WERI-Rb-1 (cell line): ENCODE measurements at regions not wholly inside any gene's neighbourhood (a gene's known extent, or its start where the extent isn't known, plus 50 kb on each side); places are given as distances from the start of the nearest gene placed in this dataset.

Source experiments
- DNase-seq: peaks from one replicate; pipeline ENCODE4 v3.0.0-alpha.2; 2020
- H3K27ac ChIP-seq: fragments of 250-450 bp; sonication (Bioruptor Pico); 2 replicates; pipeline ENCODE4 v1.5.1; 2020; ENCODE audit warnings: mild to moderate bottlenecking, moderate library complexity
- H3K27me3 ChIP-seq: fragments of 250-450 bp; sonication (Bioruptor Pico); 2 replicates; pipeline ENCODE4 v1.5.1; 2021; ENCODE audit warnings: mild to moderate bottlenecking, low read depth, moderate library complexity; ENCODE audit not compliant: insufficient read depth, severe bottlenecking
- H3K36me3 ChIP-seq: fragments of 250-450 bp; sonication (Bioruptor Pico); 2 replicates; pipeline ENCODE4 v1.5.1; 2020; ENCODE audit warnings: mild to moderate bottlenecking, moderate library complexity
- H3K4me3 ChIP-seq: 2 replicates; pipeline ENCODE4 v1.5.1; 2011; ENCODE audit warnings: low read depth, mild to moderate bottlenecking, control low read depth, low read length
- H3K9me3 ChIP-seq: fragments of 250-450 bp; sonication (Bioruptor Pico); 2 replicates; pipeline ENCODE4 v1.5.1; 2021; ENCODE audit warnings: mild to moderate bottlenecking, moderate library complexity; ENCODE audit not compliant: severe bottlenecking
- TF ChIP-seq, protein P1 (sequence below): IDR thresholded peaks from 2 replicates; pipeline ENCODE4 v1.5.1; 2011; ENCODE audit warnings: low read depth, mild to moderate bottlenecking, control low read depth, inconsistent platforms, low read length

DNA sequence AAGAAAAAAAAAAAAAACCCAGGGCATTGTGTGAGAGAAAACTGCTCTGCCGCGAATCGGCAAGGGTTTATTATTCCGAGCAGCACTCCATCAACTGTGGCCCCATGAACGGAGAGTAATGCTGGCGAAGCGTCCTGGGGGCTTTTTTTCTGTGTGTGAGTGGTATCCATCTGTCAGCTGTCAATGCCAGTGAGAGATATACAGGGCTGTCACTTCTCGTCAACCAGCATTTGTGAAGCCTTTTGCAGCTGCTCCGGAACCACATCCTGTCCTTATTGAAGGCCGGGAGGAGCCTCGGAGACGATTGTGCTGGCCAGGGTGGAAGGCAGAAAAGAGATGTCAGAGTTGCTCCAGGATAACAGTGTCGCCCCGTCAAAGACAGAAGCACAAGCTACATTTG lies 356.9 kb upstream of the SMIM21 start:
- H3K9me3 ChIP-seq = peaks cover 2% of the 10 kb centered on the region
- no peaks in the 10 kb centered on the region for H3K36me3 ChIP-seq
- DNase-seq = peak; percentile 77
- peak overlapping the region; percentile 45 for H3K4me3 ChIP-seq
- TF ChIP-seq, protein P1, sequence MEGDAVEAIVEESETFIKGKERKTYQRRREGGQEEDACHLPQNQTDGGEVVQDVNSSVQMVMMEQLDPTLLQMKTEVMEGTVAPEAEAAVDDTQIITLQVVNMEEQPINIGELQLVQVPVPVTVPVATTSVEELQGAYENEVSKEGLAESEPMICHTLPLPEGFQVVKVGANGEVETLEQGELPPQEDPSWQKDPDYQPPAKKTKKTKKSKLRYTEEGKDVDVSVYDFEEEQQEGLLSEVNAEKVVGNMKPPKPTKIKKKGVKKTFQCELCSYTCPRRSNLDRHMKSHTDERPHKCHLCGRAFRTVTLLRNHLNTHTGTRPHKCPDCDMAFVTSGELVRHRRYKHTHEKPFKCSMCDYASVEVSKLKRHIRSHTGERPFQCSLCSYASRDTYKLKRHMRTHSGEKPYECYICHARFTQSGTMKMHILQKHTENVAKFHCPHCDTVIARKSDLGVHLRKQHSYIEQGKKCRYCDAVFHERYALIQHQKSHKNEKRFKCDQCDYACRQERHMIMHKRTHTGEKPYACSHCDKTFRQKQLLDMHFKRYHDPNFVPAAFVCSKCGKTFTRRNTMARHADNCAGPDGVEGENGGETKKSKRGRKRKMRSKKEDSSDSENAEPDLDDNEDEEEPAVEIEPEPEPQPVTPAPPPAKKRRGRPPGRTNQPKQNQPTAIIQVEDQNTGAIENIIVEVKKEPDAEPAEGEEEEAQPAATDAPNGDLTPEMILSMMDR = no peak
- peak overlapping the region; percentile 90 for H3K27ac ChIP-seq
- H3K27me3 ChIP-seq = no peaks in the 10 kb centered on the region

DNA sequence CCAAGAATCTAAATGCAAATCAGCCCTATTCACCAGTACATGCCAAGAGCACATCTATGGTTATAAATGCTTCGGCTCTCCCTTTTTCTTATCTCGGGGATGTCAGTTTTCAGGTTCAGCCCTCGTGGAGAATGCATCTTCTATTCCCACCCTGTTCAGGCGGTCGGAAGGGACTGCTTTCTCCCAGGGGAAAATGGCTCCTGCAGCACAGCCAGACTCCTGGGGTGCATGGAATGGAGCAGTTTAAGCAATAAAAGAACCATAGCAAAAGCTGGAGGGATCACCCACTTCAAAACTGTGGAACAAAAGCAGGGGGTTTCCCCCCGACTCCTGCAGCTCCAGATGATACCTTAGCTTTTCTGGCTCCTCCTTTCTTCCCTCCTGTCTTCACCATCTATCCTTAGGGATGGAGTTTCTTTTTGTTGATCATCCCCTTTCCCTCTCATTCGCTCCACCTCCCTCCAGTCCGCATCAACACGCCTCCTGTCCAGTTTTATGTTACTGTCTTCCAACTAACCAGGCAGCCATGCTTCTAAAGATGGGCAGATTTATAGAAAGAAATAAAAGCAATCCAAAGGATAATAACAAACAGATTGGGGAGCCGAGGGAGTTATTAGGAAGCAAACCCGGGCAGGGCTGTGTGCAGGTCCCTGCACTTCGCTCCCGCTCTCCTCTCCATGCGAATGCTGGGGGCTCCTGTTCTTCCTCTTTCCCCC lies 356.2 kb upstream of the SMIM21 start:
- peak; percentile 61 for DNase-seq

DNA sequence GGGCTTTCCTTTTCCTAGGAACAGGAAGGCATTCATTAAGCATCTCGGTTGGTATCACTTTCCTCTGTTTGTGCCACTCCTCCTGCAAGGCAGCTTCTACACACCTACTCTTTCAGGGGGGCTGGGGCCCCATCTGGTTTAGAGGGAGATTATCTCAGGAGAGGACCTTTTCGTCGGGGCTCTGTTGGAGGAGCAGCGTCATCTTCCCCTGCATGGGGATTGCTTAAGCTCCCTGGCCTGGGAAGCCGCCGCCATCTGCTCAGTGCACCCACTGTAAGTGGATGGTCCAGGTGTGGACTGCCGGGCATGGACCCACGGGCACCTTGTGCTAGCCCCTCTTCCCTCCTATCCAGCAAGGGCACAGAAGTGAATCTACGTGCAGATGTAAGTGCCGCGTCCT lies 355.3 kb upstream of the SMIM21 start:
- peak; percentile 98 for DNase-seq
- Histone ChIP-seq H3K27me3 (no peaks in the 10 kb centered on the region), H3K9me3 (peaks cover 2% of the 10 kb centered on the region), H3K4me3 (peak overlapping the region; percentile 45), H3K27ac (peak overlapping the region; percentile 90), H3K36me3 (no peaks in the 10 kb centered on the region)
- TF ChIP-seq, protein P1 = no peak

More for the DNA sequence above, 356.2 kb upstream of the SMIM21 start:
- Histone ChIP-seq H3K27me3 (no peaks in the 10 kb centered on the region), H3K27ac (peak overlapping the region; percentile 90), H3K9me3 (peaks cover 2% of the 10 kb centered on the region), H3K4me3 (peak overlapping the region; percentile 45), H3K36me3 (no peaks in the 10 kb centered on the region)
- TF ChIP-seq, protein P1 = no peak

DNA sequence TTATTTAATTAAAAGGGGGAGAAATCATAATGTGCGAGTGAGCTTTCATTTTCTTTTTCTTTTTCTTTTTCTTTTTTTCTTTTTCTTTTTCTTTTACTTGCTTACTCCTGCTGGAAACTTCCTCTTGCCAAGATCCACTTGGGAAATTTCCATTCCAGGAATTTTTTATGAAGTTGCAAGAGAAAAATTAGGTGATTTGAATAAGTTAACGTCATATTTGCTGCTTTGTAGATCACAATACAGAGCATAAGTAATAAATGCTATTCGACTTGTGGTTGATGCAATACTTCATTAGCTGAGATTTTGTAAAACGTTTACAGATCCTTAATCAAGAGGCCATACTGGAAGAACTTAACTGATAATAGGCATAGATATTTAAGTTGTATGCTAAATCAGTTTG lies 354.7 kb upstream of the SMIM21 start:
- Histone ChIP-seq H3K36me3 (no peaks in the 10 kb centered on the region), H3K27me3 (no peaks in the 10 kb centered on the region), H3K9me3 (peaks cover 2% of the 10 kb centered on the region), H3K4me3 (no peak overlapping the region), H3K27ac (no peak overlapping the region; the same call in 1 of the 2 replicates)
- TF ChIP-seq, protein P1 = no peak
- no peak for DNase-seq

DNA sequence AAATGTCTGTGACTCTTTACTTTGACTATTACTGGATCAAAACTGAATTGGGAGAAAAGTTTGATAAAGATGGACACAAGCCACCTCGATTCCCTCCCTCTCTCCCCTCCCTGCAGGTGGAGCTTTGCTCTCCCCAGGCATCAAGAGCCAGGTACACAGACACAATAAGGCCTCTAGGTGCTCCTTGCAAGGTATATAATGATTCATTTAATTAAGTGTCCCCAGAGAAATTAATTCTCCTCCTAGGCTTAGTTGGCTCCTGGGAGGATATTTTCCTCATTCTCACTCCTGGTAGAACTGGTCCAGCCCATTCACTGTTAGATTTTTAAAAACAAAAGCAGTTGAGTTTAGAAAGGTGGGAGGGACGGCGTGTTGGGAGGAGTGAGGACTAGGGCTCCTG lies 352.4 kb upstream of the SMIM21 start:
- H3K27ac ChIP-seq = no peak overlapping the region
- no peaks in the 10 kb centered on the region for H3K36me3 ChIP-seq
- TF ChIP-seq, protein P1 = 0 out of 2 replicates have a peak, but pooled peaks have one; percentile 14
- H3K4me3 ChIP-seq = no peak overlapping the region
- H3K27me3 ChIP-seq = no peaks in the 10 kb centered on the region
- peak; percentile 22 for DNase-seq
- H3K9me3 ChIP-seq = no peaks in the 10 kb centered on the region

DNA sequence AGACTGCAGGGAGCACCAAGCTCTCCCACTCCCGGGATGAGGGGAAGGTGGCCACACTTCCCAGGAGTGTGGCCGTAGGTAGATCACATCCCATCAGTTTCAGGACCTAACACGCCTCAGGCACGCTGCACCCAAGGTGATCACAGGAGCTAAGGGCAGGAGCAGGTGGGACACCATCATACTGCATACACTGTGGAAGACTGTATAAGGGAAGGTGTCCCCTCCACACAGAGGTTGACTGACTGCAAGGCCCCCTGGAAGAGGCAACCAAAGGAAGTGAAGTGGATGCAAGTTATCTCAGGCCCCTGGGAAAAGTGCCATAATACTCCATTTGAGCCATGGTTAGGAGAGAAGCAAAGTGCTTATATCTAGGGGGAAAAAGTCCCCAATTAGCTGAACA lies 351.9 kb upstream of the SMIM21 start:
- H3K27ac ChIP-seq = no peak overlapping the region
- H3K9me3 ChIP-seq = no peaks in the 10 kb centered on the region
- TF ChIP-seq, protein P1 = no peak

More for the DNA sequence above, 351.9 kb upstream of the SMIM21 start:
- H3K36me3 ChIP-seq = no peaks in the 10 kb centered on the region
- DNase-seq = peak; percentile 22
- H3K4me3 ChIP-seq = no peak overlapping the region
- H3K27me3 ChIP-seq = no peaks in the 10 kb centered on the region
